ENCODE measurements at regions not wholly inside any gene's neighbourhood (a gene's known extent, or its start where the extent isn't known, plus 50 kb on each side); places are given as distances from the start of the nearest gene placed in this dataset.
"Not testable (repeated sequence)": the region's sequence is repeated elsewhere in the genome, so short reads cannot be mapped to it uniquely, and the experiment has no call there.

GRCh38 chr15:38002883-38003477, 68.5 kb downstream of the TMCO5A start:
- peak; percentile 62 for DNase-seq (ENCODE audit: low spot score)

GRCh38 chr15:38004218-38004861, 69.9 kb downstream of the TMCO5A start:
- no peak for DNase-seq (ENCODE audit: low spot score)

- no peak for DNase-seq (ENCODE audit: low spot score)
Measured at GRCh38 chr15:38005953-38006808, 71.7 kb downstream of the TMCO5A start.

- no peak for DNase-seq (ENCODE audit: low spot score)
Measured at GRCh38 chr15:38010395-38010794, 76.0 kb downstream of the TMCO5A start.

- DNase-seq (ENCODE audit: low spot score) = no peak
Measured at GRCh38 chr15:38012894-38013293, 78.5 kb downstream of the TMCO5A start.

- DNase-seq (ENCODE audit: low spot score) = no peak
Measured at GRCh38 chr15:38017721-38018120, 83.3 kb downstream of the TMCO5A start.

- no peak for DNase-seq (ENCODE audit: low spot score)
Measured at GRCh38 chr15:38019066-38019465, 84.6 kb downstream of the TMCO5A start.

GRCh38 chr15:38021259-38021658, 86.8 kb downstream of the TMCO5A start:
- DNase-seq (ENCODE audit: low spot score) = no peak

GRCh38 chr15:38024293-38025091, 90.1 kb downstream of the TMCO5A start:
- DNase-seq (ENCODE audit: low spot score) = no peak

GRCh38 chr15:38025656-38026055, 91.2 kb downstream of the TMCO5A start:
- DNase-seq (ENCODE audit: low spot score) = not testable (repeated sequence)

GRCh38 chr15:38028869-38029268, 94.4 kb downstream of the TMCO5A start:
- no peak for DNase-seq (ENCODE audit: low spot score)

- DNase-seq (ENCODE audit: low spot score) = no peak
Measured at GRCh38 chr15:38029736-38030135, 95.3 kb downstream of the TMCO5A start.

GRCh38 chr15:38030609-38031008, 96.2 kb downstream of the TMCO5A start:
- no peak for DNase-seq (ENCODE audit: low spot score)

GRCh38 chr15:38035701-38036100, 101.3 kb downstream of the TMCO5A start:
- DNase-seq (ENCODE audit: low spot score) = no peak

GRCh38 chr15:38036790-38037338, 102.4 kb downstream of the TMCO5A start:
- DNase-seq (ENCODE audit: low spot score) = no peak

GRCh38 chr15:38038659-38039442, 104.4 kb downstream of the TMCO5A start:
- DNase-seq (ENCODE audit: low spot score) = peak; percentile 74

- DNase-seq (ENCODE audit: low spot score) = no peak
Measured at GRCh38 chr15:38040615-38041014, 106.2 kb downstream of the TMCO5A start.

- DNase-seq (ENCODE audit: low spot score) = no peak
Measured at GRCh38 chr15:38041576-38041975, 107.1 kb downstream of the TMCO5A start.

- DNase-seq (ENCODE audit: low spot score) = no peak
Measured at GRCh38 chr15:38042211-38042610, 107.8 kb downstream of the TMCO5A start.

GRCh38 chr15:38042707-38043445, 108.4 kb downstream of the TMCO5A start:
- DNase-seq (ENCODE audit: low spot score) = no peak
